Activated naive CD8-positive, alpha-beta T cell treated with anti-CD3 and anti-CD28 coated beads for 36 hours (primary cell): ENCODE measurements at regions not wholly inside any gene's neighbourhood (a gene's known extent, or its start where the extent isn't known, plus 50 kb on each side); places are given as distances from the start of the nearest gene placed in this dataset.
"Not testable (repeated sequence)": the region's sequence is repeated elsewhere in the genome, so short reads cannot be mapped to it uniquely, and the experiment has no call there.

Experiments
- DNase-seq: peaks from one replicate; pipeline ENCODE4 v3.0.0; 2021
- H3K27ac Mint-ChIP-seq: one replicate; pipeline ENCODE4 v1.8.0; 2022; ENCODE audit warnings: mild to moderate bottlenecking, moderate library complexity, mixed read lengths
- H3K27me3 Mint-ChIP-seq: one replicate; pipeline ENCODE4 v1.8.0; 2022; ENCODE audit warnings: mild to moderate bottlenecking, mixed read lengths
- H3K36me3 Mint-ChIP-seq: one replicate; pipeline ENCODE4 v1.8.0; 2021; ENCODE audit warnings: mild to moderate bottlenecking, mixed read lengths
- H3K4me1 Mint-ChIP-seq: one replicate; pipeline ENCODE4 v1.8.0; 2021; ENCODE audit warnings: mixed read lengths
- H3K4me3 Mint-ChIP-seq: one replicate; pipeline ENCODE4 v1.8.0; 2022; ENCODE audit warnings: mild to moderate bottlenecking, moderate library complexity, mixed read lengths
- H3K9me3 Mint-ChIP-seq: one replicate; pipeline ENCODE4 v1.8.0; 2022; ENCODE audit warnings: mixed read lengths

DNA sequence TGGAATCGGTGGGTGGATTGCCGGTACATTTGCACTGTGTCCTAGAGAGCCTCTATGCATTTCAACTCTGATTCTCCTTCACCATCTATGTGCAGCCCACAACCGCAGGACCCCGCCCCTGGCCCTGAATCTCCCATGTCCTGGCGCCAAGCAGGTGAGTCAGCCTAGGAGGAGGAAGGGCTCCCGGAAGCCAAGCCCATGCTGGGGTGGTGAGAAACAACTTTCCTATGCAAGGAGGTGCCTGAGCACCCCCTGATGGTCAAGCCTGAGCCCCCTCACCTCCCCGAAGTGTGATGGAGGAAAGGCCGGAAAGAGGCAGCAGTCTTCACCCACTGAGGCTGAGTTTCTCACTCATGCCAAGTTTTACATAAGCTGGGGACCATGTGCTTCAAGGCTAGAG is 110.8 kb downstream of the TNFRSF13B start:
- H3K4me3 Mint-ChIP-seq, H3K36me3 Mint-ChIP-seq, H3K9me3 Mint-ChIP-seq, H3K4me1 Mint-ChIP-seq, DNase-seq, H3K27ac Mint-ChIP-seq, H3K27me3 Mint-ChIP-seq: not testable (repeated sequence)

DNA sequence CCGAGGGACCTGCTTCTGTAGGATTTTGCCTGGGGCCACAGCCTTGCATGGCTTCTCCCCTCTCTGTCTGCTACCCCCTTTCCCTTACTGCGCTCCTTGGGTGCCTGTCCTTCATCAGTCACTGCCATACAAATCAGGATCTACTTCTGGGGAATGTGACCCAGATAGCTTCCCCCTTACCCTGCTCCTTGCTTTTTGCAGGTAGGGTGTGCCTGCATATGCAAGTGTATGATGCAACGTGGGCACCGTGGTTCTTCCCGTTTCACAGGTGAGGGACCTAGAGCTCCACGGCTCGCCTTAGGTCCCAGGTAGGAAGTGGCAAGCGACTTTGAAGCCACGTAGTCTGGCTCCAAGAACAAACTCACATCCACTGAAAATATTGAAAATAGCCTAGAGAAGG is 111.5 kb downstream of the TNFRSF13B start:
- not testable (repeated sequence) for H3K4me1 Mint-ChIP-seq, H3K9me3 Mint-ChIP-seq, H3K27me3 Mint-ChIP-seq, H3K27ac Mint-ChIP-seq, DNase-seq, H3K36me3 Mint-ChIP-seq, H3K4me3 Mint-ChIP-seq

DNA sequence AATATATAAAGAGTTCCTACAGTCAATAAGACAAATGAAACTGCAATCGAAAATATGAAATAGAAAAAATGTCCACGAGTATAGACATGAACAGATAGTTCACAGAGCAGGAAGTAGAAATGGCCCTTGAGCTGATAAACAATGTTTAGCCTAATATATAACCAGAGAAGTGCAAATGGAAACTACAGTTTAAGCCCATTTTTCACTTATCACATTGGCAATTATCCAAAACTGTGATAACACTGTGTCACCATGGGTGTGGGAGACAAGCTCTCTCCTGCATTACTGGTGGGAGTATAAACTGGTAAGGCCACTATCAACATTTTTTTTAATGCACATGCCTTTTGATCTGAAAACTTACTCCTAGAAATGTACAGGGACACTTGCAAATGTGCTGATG is 112.4 kb downstream of the TNFRSF13B start:
- not testable (repeated sequence) for H3K27me3 Mint-ChIP-seq, DNase-seq, H3K4me3 Mint-ChIP-seq, H3K27ac Mint-ChIP-seq, H3K4me1 Mint-ChIP-seq, H3K9me3 Mint-ChIP-seq, H3K36me3 Mint-ChIP-seq

DNA sequence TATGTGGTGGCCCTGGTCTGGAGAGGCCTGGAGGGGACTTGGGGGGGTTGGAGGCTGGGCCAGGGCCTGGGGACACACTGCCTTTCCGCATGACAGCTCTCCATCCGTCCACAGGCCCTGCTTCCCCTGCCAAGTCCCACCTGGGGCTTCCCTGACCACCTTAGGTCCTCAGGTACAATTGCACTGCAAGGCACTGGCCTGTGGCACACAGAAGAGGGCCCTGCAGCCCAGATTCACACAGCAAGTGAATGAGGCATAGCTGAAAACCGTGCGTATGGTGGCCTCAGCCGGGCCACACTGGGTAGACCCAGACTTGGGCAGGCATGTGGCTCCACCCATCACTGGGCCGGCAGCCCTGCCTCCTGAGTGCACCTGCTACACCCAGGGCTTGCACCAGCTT is 114.2 kb downstream of the TNFRSF13B start:
- H3K4me3 Mint-ChIP-seq, H3K27me3 Mint-ChIP-seq, H3K27ac Mint-ChIP-seq, H3K9me3 Mint-ChIP-seq, H3K36me3 Mint-ChIP-seq, H3K4me1 Mint-ChIP-seq, DNase-seq: not testable (repeated sequence)

DNA sequence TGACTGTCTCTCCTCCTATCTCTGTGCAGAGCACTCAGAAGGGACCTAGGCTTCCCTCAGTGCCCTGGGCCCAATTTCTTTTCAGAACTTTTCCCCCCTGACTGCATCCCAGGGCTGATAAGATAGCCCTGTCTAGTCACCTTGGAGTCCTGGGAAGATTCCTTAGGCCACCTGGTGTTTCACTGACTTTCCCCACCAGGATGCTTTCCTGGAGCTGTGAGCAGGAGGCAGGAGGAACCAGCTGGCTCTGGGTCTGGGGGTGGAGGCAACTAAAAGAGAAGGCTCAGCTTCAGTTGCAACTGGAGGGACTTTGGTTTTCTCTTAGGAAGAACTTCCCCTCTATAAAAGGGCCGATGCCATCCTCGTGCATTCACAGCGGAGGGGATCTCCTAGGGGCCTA is 115.1 kb downstream of the TNFRSF13B start:
- not testable (repeated sequence) for DNase-seq, H3K9me3 Mint-ChIP-seq, H3K4me3 Mint-ChIP-seq, H3K4me1 Mint-ChIP-seq, H3K27ac Mint-ChIP-seq, H3K27me3 Mint-ChIP-seq, H3K36me3 Mint-ChIP-seq

DNA sequence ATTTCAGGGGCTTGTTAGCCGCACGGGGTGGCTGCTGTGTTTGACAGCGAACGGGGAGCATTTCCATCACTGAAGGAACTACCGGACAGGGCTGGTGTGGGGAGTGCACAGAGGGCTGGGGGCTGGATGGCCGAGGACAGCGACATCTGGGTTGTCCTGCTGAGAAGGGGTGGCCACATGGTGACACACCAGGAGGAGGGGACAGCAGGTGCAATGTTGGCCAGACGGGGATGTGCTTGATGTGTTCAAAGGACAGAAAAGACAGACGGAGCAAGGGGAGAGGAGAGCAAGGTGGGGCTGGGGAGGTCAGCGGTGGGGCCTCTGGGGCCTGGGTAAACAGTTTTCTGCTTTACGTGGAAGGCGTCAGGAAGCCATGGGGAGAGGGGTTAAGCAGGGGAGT is 115.7 kb downstream of the TNFRSF13B start:
- H3K4me1 Mint-ChIP-seq, H3K36me3 Mint-ChIP-seq, DNase-seq, H3K9me3 Mint-ChIP-seq, H3K27me3 Mint-ChIP-seq, H3K4me3 Mint-ChIP-seq, H3K27ac Mint-ChIP-seq: not testable (repeated sequence)

DNA sequence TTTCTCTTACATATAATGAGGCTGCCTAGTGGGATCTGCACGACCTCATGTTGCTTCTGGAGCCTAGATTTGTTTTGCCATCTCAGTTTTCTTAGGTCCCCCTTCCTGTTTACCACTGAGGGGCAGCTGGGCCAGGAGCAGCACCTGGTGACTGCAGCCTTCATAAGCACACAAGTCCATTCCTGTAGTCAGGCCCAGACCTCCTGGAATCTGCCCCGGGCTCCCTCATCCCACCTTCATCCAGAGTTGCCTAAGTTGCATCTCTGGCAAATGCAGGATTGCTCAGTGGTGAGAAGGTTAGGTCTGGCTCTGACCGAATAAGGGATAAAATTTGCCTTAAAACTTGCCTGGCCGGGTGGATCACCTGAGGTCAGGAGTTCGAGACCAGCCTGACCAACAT is 117.3 kb downstream of the TNFRSF13B start:
- H3K4me1 Mint-ChIP-seq, H3K27me3 Mint-ChIP-seq, DNase-seq, H3K27ac Mint-ChIP-seq, H3K9me3 Mint-ChIP-seq, H3K4me3 Mint-ChIP-seq, H3K36me3 Mint-ChIP-seq: not testable (repeated sequence)

DNA sequence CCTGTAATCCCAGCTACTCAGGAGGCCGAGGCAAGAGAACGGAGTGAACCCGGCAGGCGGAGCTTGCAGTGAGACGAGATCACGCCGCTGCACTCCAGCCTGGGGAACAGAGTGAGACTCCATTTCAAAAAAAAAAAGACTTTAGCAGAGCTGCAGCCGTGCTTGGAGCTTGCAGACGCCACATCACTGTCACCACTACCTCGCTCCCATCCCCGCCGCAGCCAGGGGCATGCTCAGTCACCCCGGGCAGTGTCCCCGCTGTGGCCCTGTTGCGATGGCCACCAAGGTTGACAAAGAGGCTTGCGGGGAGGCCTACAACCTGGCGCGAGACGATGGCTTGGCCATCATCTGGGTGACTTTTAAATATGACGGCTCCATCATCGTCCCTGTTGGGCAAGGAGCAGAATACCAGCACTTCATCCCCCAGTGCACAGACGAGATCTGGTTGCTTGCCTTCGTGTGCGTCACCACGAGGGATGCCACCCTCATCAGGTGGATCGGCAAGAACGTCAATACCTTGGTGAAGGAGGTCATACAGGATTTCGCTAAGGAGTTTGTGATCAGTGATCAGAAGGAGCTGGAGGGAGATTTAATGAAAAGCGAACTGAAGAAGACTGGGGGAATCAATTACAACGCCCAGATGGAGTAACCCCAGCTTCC is 118.1 kb downstream of the TNFRSF13B start:
- no peaks in the 10 kb centered on the region for H3K9me3 Mint-ChIP-seq
- DNase-seq = no peak
- H3K4me3 Mint-ChIP-seq = no peak overlapping the region
- H3K36me3 Mint-ChIP-seq = no peaks in the 10 kb centered on the region
- no peaks in the 10 kb centered on the region for H3K4me1 Mint-ChIP-seq
- H3K27me3 Mint-ChIP-seq = no peaks in the 10 kb centered on the region
- H3K27ac Mint-ChIP-seq = no peak overlapping the region

DNA sequence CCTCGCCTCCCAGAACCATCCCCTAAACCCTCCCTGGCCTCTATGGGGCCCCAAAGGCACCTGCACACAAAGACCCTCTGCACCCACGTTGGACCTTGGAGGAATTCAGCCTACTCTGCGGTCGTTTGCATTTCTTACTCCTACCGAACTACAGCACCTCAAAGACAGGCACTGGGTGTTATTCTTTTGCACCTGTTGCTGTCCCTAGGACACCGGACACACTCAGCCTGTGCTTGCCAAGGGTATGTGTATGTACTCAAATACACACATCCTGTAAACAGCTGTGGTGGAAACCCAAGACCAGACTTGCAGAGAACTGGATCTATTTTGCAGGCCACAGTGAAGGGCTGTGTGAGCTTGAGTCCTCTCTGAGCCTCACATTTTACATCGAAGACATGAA is 122.1 kb downstream of the TNFRSF13B start:
- not testable (repeated sequence) for H3K9me3 Mint-ChIP-seq, H3K4me1 Mint-ChIP-seq, H3K4me3 Mint-ChIP-seq, H3K27me3 Mint-ChIP-seq, H3K36me3 Mint-ChIP-seq, H3K27ac Mint-ChIP-seq, DNase-seq

DNA sequence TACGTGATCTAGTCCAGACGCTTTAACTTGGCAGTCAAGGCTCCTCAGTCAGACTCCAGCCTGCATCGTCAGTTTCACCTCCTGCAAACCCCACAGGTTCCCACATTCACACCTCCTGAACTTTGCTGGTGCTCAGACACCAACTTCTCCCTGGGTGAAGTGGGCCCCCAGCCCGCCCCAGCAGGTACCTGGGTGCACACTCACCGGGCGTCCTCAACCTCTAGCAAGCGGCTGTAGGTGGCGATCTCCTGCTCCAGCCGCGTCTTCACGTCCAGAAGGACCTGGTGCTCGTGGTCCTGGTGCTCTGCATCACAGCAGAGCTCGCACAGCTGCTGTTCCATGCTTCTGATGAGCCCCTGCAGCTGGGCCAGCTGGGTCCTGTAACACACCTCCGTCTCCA is 122.9 kb downstream of the TNFRSF13B start:
- DNase-seq, H3K4me1 Mint-ChIP-seq, H3K9me3 Mint-ChIP-seq, H3K27me3 Mint-ChIP-seq, H3K36me3 Mint-ChIP-seq, H3K4me3 Mint-ChIP-seq, H3K27ac Mint-ChIP-seq: not testable (repeated sequence)

DNA sequence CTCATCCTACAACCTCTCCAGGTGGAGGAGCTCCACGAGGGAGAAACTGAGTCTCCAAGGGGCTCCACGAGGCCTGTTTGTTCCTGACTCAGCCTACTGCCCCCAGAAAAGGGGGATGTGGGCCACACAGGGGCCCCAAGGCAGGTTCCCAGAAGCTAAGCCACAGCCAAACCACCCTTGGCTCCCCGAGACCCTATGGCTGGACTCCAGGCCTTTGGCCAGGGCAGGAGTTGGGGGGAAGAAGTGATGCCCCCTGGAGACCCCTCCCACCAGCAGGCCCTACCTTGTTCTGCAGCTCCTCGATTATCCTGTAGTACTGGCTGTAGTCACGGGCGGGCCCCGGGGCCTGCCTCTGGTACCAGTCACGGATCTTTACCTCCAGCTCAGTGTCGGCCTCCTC is 126.8 kb downstream of the TNFRSF13B start:
- H3K27me3 Mint-ChIP-seq = not testable (repeated sequence)

DNA sequence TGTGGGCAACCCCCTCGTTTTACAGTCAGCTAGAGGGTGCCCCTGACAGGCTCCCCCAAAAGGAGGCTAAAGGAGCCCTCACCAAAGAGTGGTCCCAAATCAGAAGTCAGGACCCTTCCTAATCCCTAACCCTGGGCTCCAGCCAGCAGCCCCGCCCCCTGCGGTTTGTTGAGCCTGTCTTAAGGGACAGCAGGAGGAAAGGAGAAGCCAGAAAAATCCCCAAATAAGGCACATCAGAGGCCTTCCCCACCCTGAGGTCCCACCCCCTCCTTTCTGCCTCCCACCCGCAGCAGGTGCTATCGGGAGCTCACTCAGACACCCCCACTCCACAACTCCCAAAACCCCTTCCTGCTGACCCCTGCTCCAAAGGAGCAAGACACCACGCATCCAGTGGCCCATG is 127.2 kb downstream of the TNFRSF13B start:
- not testable (repeated sequence) for H3K27me3 Mint-ChIP-seq, H3K4me3 Mint-ChIP-seq, H3K27ac Mint-ChIP-seq, H3K36me3 Mint-ChIP-seq, H3K4me1 Mint-ChIP-seq, DNase-seq, H3K9me3 Mint-ChIP-seq

More for the DNA sequence above, 126.8 kb downstream of the TNFRSF13B start:
- not testable (repeated sequence) for H3K4me1 Mint-ChIP-seq, H3K36me3 Mint-ChIP-seq, DNase-seq, H3K9me3 Mint-ChIP-seq, H3K27ac Mint-ChIP-seq, H3K4me3 Mint-ChIP-seq

DNA sequence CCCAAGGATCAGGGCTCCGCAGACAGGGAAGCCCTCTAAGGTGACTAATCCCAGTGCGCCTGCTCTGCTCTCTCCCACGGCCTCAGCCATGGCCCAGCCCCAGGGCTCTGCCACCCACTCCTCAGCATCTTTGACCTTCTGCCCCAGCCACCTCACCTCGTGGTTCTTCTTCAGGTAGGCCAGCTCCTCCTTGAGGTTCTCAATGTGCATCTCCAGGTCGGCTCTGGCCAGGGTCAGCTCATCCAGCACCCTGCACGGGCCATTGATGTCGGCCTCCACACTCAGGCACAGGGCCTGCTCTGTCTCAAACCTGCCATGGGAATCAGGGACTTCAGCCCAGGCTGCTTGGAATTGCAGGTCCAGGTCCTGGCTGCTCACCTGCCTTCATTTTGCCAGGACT is 128.4 kb downstream of the TNFRSF13B start:
- not testable (repeated sequence) for H3K36me3 Mint-ChIP-seq, H3K9me3 Mint-ChIP-seq, DNase-seq, H3K27ac Mint-ChIP-seq, H3K4me1 Mint-ChIP-seq, H3K27me3 Mint-ChIP-seq, H3K4me3 Mint-ChIP-seq

DNA sequence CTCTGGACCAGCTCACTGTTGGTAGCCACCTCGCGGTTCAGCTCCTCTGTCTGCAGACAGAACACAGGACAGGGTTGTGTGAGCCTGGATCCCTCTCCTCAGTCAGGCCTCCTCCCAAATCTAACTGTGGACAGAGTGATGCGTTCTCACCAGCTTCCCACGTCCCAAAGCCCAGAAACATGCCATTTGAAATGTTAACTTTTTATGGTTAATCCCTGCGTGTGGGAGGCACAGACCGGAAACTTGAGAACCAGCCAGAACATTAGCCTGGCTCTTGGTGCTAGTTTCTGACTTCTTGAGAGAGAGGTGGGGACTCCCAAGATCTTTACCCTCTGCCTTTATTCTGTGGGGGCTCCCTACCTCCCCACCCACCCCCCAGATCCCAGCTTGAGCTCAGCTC is 129.6 kb downstream of the TNFRSF13B start:
- not testable (repeated sequence) for DNase-seq, H3K36me3 Mint-ChIP-seq, H3K4me1 Mint-ChIP-seq, H3K27ac Mint-ChIP-seq, H3K9me3 Mint-ChIP-seq, H3K4me3 Mint-ChIP-seq, H3K27me3 Mint-ChIP-seq

DNA sequence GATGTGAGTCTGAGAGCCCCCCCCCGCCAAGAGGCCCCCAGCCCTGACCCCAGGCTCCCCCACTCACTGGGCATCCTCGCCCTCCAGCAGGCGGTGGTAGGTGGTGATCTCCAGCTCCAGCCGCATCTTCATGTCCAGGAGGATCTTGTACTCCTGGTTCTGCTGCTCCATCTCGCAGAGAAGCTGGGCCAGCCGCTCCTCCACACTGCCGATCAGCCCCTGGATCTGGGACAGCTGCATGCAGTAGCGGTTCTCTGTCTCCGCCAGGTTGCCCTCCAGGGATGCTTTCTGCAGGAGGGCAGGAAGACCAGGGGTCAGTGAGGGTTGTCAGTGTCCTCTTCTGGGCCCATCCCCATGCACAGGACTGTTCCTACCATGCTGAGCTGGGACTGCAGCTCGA is 130.0 kb downstream of the TNFRSF13B start:
- not testable (repeated sequence) for H3K4me1 Mint-ChIP-seq, H3K9me3 Mint-ChIP-seq, H3K27ac Mint-ChIP-seq, DNase-seq, H3K4me3 Mint-ChIP-seq, H3K27me3 Mint-ChIP-seq, H3K36me3 Mint-ChIP-seq

DNA sequence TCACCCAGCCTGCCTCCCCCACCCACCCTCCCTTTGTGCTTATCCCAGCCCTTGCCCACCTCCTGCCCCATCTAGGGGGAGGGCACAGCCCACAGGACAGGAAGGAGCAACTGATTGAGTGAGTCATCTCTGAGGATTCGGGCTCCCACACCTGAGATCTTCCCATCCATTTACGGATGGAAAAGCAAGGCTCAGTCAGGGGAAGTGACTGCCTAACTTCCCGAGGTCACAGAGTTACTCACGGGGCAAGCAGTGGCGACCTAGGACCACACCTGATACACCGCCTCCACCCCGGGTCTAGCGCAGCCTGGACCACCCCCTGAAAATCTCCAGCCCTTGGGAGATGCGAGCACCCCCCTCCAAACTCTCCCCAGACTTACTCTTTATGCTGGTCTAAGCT is 131.7 kb downstream of the TNFRSF13B start:
- not testable (repeated sequence) for H3K9me3 Mint-ChIP-seq, H3K36me3 Mint-ChIP-seq, H3K4me3 Mint-ChIP-seq, H3K27ac Mint-ChIP-seq, H3K27me3 Mint-ChIP-seq, H3K4me1 Mint-ChIP-seq, DNase-seq
